Epithelial cell of esophagus (primary cell): ENCODE measurements at regions not wholly inside any gene's neighbourhood (a gene's known extent, or its start where the extent isn't known, plus 50 kb on each side); places are given as distances from the start of the nearest gene placed in this dataset.

Experiments
- DNase-seq: peaks from one replicate; pipeline ENCODE4 v3.0.0; 2010; ENCODE audit warnings: low read depth
- H3K4me3 ChIP-seq: 2 replicates; pipeline ENCODE4 v1.5.1; 2011; ENCODE audit warnings: mild to moderate bottlenecking, low read length, control low read depth
- CTCF ChIP-seq: IDR thresholded peaks from 2 replicates; pipeline ENCODE4 v1.5.1; 2011; ENCODE audit warnings: low read depth, mild to moderate bottlenecking, low read length, control low read depth, inconsistent platforms; ENCODE audit not compliant: insufficient read depth; ENCODE audit errors: missing control alignments

- H3K4me3 ChIP-seq: no peak overlapping the region
- peak; percentile 32 for TF ChIP-seq CTCF
- DNase-seq: peak; percentile 14
Observed at GRCh38 chr4:161256716-161257115, 907.1 kb downstream of the FSTL5 start.

- peak; percentile 14 for DNase-seq
- no peak for TF ChIP-seq CTCF
- no peak overlapping the region for H3K4me3 ChIP-seq
Observed at GRCh38 chr4:161256172-161256571, 907.6 kb downstream of the FSTL5 start.

- no peak overlapping the region for H3K4me3 ChIP-seq
- TF ChIP-seq CTCF: no peak
- peak; percentile 1 for DNase-seq
Observed at GRCh38 chr4:161254375-161254774, 909.4 kb downstream of the FSTL5 start.

- no peak overlapping the region for H3K4me3 ChIP-seq
- peak; percentile 82 for TF ChIP-seq CTCF
- DNase-seq: peak; percentile 55
Observed at GRCh38 chr4:161252520-161253141, 911.2 kb downstream of the FSTL5 start.

- H3K4me3 ChIP-seq: no peak overlapping the region
- no peak for DNase-seq
- no peak for TF ChIP-seq CTCF
Observed at GRCh38 chr4:161249779-161250440, 913.9 kb downstream of the FSTL5 start.

GRCh38 chr4:161248880-161249279 is 914.9 kb downstream of the FSTL5 start:
- no peak overlapping the region for H3K4me3 ChIP-seq
- DNase-seq: no peak
- no peak for TF ChIP-seq CTCF

GRCh38 chr4:161247831-161248230 is 916.0 kb downstream of the FSTL5 start:
- no peak for TF ChIP-seq CTCF
- no peak for DNase-seq
- no peak overlapping the region for H3K4me3 ChIP-seq
